Memory B cell (primary cell): ENCODE measurements at regions not wholly inside any gene's neighbourhood (a gene's known extent, or its start where the extent isn't known, plus 50 kb on each side); places are given as distances from the start of the nearest gene placed in this dataset.

Experiments used
- ATAC-seq: fragments of 150-1000 bp; cut with Tn5 transposase; 2 replicates; pipeline ENCODE4 v1.10.0; 2021; ENCODE audit warnings: low read depth, mild to moderate bottlenecking, moderate library complexity
- DNase-seq, 2 donors: peaks; one replicate each; pipeline ENCODE4 v3.0.0; 2022; ENCODE audit warnings: low spot score in 2 of 2
- H3K27ac Mint-ChIP-seq: one replicate; pipeline ENCODE4 v1.8.0; 2022; ENCODE audit warnings: mild to moderate bottlenecking, moderate library complexity, mixed read lengths
- H3K27me3 Mint-ChIP-seq: one replicate; pipeline ENCODE4 v1.8.0; 2022; ENCODE audit warnings: mixed read lengths
- H3K36me3 Mint-ChIP-seq: one replicate; pipeline ENCODE4 v1.8.0; 2022; ENCODE audit warnings: mild to moderate bottlenecking, mixed read lengths
- H3K4me1 Mint-ChIP-seq: one replicate; pipeline ENCODE4 v1.8.0; 2022; ENCODE audit warnings: mixed read lengths
- H3K4me3 Mint-ChIP-seq: one replicate; pipeline ENCODE4 v1.8.0; 2022; ENCODE audit warnings: mild to moderate bottlenecking, moderate library complexity, mixed read lengths
- H3K9me3 Mint-ChIP-seq: one replicate; pipeline ENCODE4 v1.8.0; 2022; ENCODE audit warnings: mixed read lengths

GRCh38 chr9:115599898-115600297 is 481.9 kb upstream of the TNC start:
- Mint-ChIP-seq H3K4me1 (no peaks in the 10 kb centered on the region), H3K9me3 (no peaks in the 10 kb centered on the region), H3K4me3 (no peak overlapping the region), H3K27ac (no peak overlapping the region), H3K36me3 (no peaks in the 10 kb centered on the region), H3K27me3 (peaks cover 2% of the 10 kb centered on the region)
- DNase-seq, result no peak
- ATAC-seq, result no peak

GRCh38 chr9:115601434-115601833 is 483.5 kb upstream of the TNC start:
- ATAC-seq, result no peak
- H3K9me3 Mint-ChIP-seq, result no peaks in the 10 kb centered on the region
- no peak overlapping the region for H3K4me3 Mint-ChIP-seq
- peaks cover 2% of the 10 kb centered on the region for H3K27me3 Mint-ChIP-seq
- no peak for DNase-seq
- no peak overlapping the region for H3K27ac Mint-ChIP-seq
- H3K36me3 Mint-ChIP-seq, result no peaks in the 10 kb centered on the region
- no peaks in the 10 kb centered on the region for H3K4me1 Mint-ChIP-seq

GRCh38 chr9:115604831-115605483 is 487.0 kb upstream of the TNC start:
- Mint-ChIP-seq H3K36me3 (no peaks in the 10 kb centered on the region), H3K4me3 (no peak overlapping the region), H3K9me3 (no peaks in the 10 kb centered on the region), H3K27me3 (peaks cover 2% of the 10 kb centered on the region), H3K27ac (no peak overlapping the region), H3K4me1 (no peaks in the 10 kb centered on the region)
- DNase-seq, result no peak
- ATAC-seq, result no peak

GRCh38 chr9:115606838-115607237 is 488.9 kb upstream of the TNC start:
- ATAC-seq, result no peak
- no peak overlapping the region for H3K27ac Mint-ChIP-seq
- H3K4me1 Mint-ChIP-seq, result no peaks in the 10 kb centered on the region
- DNase-seq, result no peak
- H3K27me3 Mint-ChIP-seq, result no peaks in the 10 kb centered on the region
- no peak overlapping the region for H3K4me3 Mint-ChIP-seq
- H3K36me3 Mint-ChIP-seq, result no peaks in the 10 kb centered on the region
- H3K9me3 Mint-ChIP-seq, result no peaks in the 10 kb centered on the region

GRCh38 chr9:115614326-115614999 is 496.5 kb upstream of the TNC start:
- no peak for ATAC-seq
- H3K4me1 Mint-ChIP-seq, result no peaks in the 10 kb centered on the region
- H3K9me3 Mint-ChIP-seq, result peaks cover 1% of the 10 kb centered on the region
- no peak overlapping the region for H3K27ac Mint-ChIP-seq
- DNase-seq, result no peak
- no peak overlapping the region for H3K4me3 Mint-ChIP-seq
- H3K27me3 Mint-ChIP-seq, result no peaks in the 10 kb centered on the region
- no peaks in the 10 kb centered on the region for H3K36me3 Mint-ChIP-seq

- no peak overlapping the region for H3K4me3 Mint-ChIP-seq
- ATAC-seq, result no peak
- no peaks in the 10 kb centered on the region for H3K27me3 Mint-ChIP-seq
- no peaks in the 10 kb centered on the region for H3K4me1 Mint-ChIP-seq
- H3K9me3 Mint-ChIP-seq, result peaks cover 1% of the 10 kb centered on the region
- no peak for DNase-seq
- no peak overlapping the region for H3K27ac Mint-ChIP-seq
- no peaks in the 10 kb centered on the region for H3K36me3 Mint-ChIP-seq
Observed at GRCh38 chr9:115615000-115615401, 497.0 kb upstream of the TNC start.

GRCh38 chr9:115615821-115616665 is 498.1 kb upstream of the TNC start:
- DNase-seq (no peak), ATAC-seq (no peak)
- H3K36me3 Mint-ChIP-seq, result no peaks in the 10 kb centered on the region
- no peaks in the 10 kb centered on the region for H3K4me1 Mint-ChIP-seq
- H3K27ac Mint-ChIP-seq, result no peak overlapping the region
- H3K9me3 Mint-ChIP-seq, result peaks cover 7% of the 10 kb centered on the region
- no peaks in the 10 kb centered on the region for H3K27me3 Mint-ChIP-seq
- no peak overlapping the region for H3K4me3 Mint-ChIP-seq

GRCh38 chr9:115616666-115617239 is 498.8 kb upstream of the TNC start:
- Mint-ChIP-seq H3K4me1 (no peaks in the 10 kb centered on the region), H3K27ac (no peak overlapping the region), H3K27me3 (no peaks in the 10 kb centered on the region), H3K4me3 (no peak overlapping the region), H3K9me3 (peaks cover 8% of the 10 kb centered on the region), H3K36me3 (no peaks in the 10 kb centered on the region)
- ATAC-seq (no peak), DNase-seq (no peak)

- Mint-ChIP-seq H3K27me3 (no peaks in the 10 kb centered on the region), H3K27ac (no peak overlapping the region), H3K36me3 (no peaks in the 10 kb centered on the region), H3K4me1 (no peaks in the 10 kb centered on the region), H3K4me3 (no peak overlapping the region), H3K9me3 (peaks cover 6% of the 10 kb centered on the region)
- no peak for ATAC-seq
- no peak for DNase-seq
Observed at GRCh38 chr9:115625251-115625650, 507.3 kb upstream of the TNC start.

GRCh38 chr9:115625954-115626353 is 508.0 kb upstream of the TNC start:
- Mint-ChIP-seq H3K4me1 (no peaks in the 10 kb centered on the region), H3K27me3 (no peaks in the 10 kb centered on the region), H3K4me3 (no peak overlapping the region), H3K27ac (no peak overlapping the region), H3K36me3 (no peaks in the 10 kb centered on the region), H3K9me3 (peaks cover 3% of the 10 kb centered on the region)
- ATAC-seq, result no peak
- no peak for DNase-seq

- no peak for DNase-seq
- no peaks in the 10 kb centered on the region for H3K27me3 Mint-ChIP-seq
- H3K9me3 Mint-ChIP-seq, result no peaks in the 10 kb centered on the region
- H3K27ac Mint-ChIP-seq, result no peak overlapping the region
- no peak for ATAC-seq
- no peaks in the 10 kb centered on the region for H3K4me1 Mint-ChIP-seq
- H3K4me3 Mint-ChIP-seq, result no peak overlapping the region
- no peaks in the 10 kb centered on the region for H3K36me3 Mint-ChIP-seq
Observed at GRCh38 chr9:115627511-115627910, 509.6 kb upstream of the TNC start.

- no peaks in the 10 kb centered on the region for H3K36me3 Mint-ChIP-seq
- no peak overlapping the region for H3K4me3 Mint-ChIP-seq
- no peak for ATAC-seq
- no peak overlapping the region for H3K27ac Mint-ChIP-seq
- H3K4me1 Mint-ChIP-seq, result no peaks in the 10 kb centered on the region
- H3K27me3 Mint-ChIP-seq, result no peaks in the 10 kb centered on the region
- H3K9me3 Mint-ChIP-seq, result no peaks in the 10 kb centered on the region
- DNase-seq, result no peak
Observed at GRCh38 chr9:115628426-115628825, 510.5 kb upstream of the TNC start.

- no peaks in the 10 kb centered on the region for H3K36me3 Mint-ChIP-seq
- no peaks in the 10 kb centered on the region for H3K9me3 Mint-ChIP-seq
- no peak for ATAC-seq
- no peak overlapping the region for H3K4me3 Mint-ChIP-seq
- H3K27ac Mint-ChIP-seq, result no peak overlapping the region
- no peaks in the 10 kb centered on the region for H3K4me1 Mint-ChIP-seq
- DNase-seq, result no peak
- H3K27me3 Mint-ChIP-seq, result no peaks in the 10 kb centered on the region
Observed at GRCh38 chr9:115629879-115630840, 512.2 kb upstream of the TNC start.
